HEK293 (cell line): ENCODE measurements at regions not wholly inside any gene's neighbourhood (a gene's known extent, or its start where the extent isn't known, plus 50 kb on each side); places are given as distances from the start of the nearest gene placed in this dataset.

Experiments
- CTCF ChIA-PET: fragments of 350-600 bp; formaldehyde crosslinking; extraction: SDS; loops from one replicate; lab custom pipeline; 2021; ENCODE audit warnings: antibody characterized with exemption; lab: Yijun Ruan, JAX
- POLR2A ChIA-PET: fragments of 300-600 bp; formaldehyde crosslinking; extraction: SDS; loops from one replicate; lab custom pipeline; 2020; ENCODE audit warnings: antibody characterized with exemption, inconsistent platforms; lab: Yijun Ruan, JAX
- H3K27ac ChIP-seq: fragments of 200-500 bp; sonication (Bioruptor generic); 2 replicates; pipeline ENCODE4 v1.5.1; 2014; ENCODE audit warnings: low read depth, low read length, control low read depth, inconsistent platforms; ENCODE audit errors: extremely low read depth
- H3K36me3 ChIP-seq, 2 experiments: fragments of 200-500 bp in 1 of 2; sonication (Bioruptor generic) in 1 of 2; 1 replicate in 1 of 2; 2 replicates in 1 of 2; pipeline ENCODE4 v1.5.1; 2014 to 2017; ENCODE audit warnings: inconsistent platforms in 2 of 2, low read length in 2 of 2; ENCODE audit not compliant: control insufficient read depth in 2 of 2, insufficient read depth in 1 of 2
- H3K4me1 ChIP-seq: fragments of 200-500 bp; sonication (Bioruptor generic); 2 replicates; pipeline ENCODE4 v1.5.1; 2014; ENCODE audit warnings: mild to moderate bottlenecking, low read length, inconsistent platforms; ENCODE audit not compliant: control insufficient read depth, insufficient read depth
- H3K4me3 ChIP-seq: 2 replicates; pipeline ENCODE4 v1.5.1; 2011; ENCODE audit warnings: low read depth, mild to moderate bottlenecking, control low read depth, low read length, moderate library complexity
- H3K9me3 ChIP-seq: fragments of 200-500 bp; sonication (Bioruptor generic); 2 replicates; pipeline ENCODE4 v1.5.1; 2014; ENCODE audit warnings: low read depth, low read length, inconsistent platforms; ENCODE audit not compliant: control insufficient read depth, insufficient read depth
- AEBP2 ChIP-seq: fragments of 450-650 bp; formaldehyde crosslinking; IDR thresholded peaks from 2 replicates; pipeline ENCODE4 v1.5.1; 2016; ENCODE audit warnings: missing biosample characterization, missing genetic modification characterization, borderline replicate concordance
- FEZF1 ChIP-seq: fragments of 450-650 bp; formaldehyde crosslinking; IDR thresholded peaks from 2 replicates; pipeline ENCODE4 v1.5.1; 2016; ENCODE audit warnings: missing biosample characterization, missing genetic modification characterization
- GLIS2 ChIP-seq: fragments of 450-650 bp; formaldehyde crosslinking; IDR thresholded peaks from 2 replicates; pipeline ENCODE4 v1.5.1; 2016; ENCODE audit warnings: missing biosample characterization, missing genetic modification characterization
- HIC1 ChIP-seq: fragments of 450-650 bp; formaldehyde crosslinking; IDR thresholded peaks from 2 replicates; pipeline ENCODE4 v1.5.1; 2016; ENCODE audit warnings: missing biosample characterization, missing genetic modification characterization
- IKZF3 ChIP-seq: fragments of 450-650 bp; IDR thresholded peaks from 2 replicates; pipeline ENCODE4 v1.5.0; 2018; ENCODE audit warnings: missing biosample characterization, mild to moderate bottlenecking, missing genetic modification characterization, moderate library complexity
- RBAK ChIP-seq: fragments of 450-650 bp; formaldehyde crosslinking; IDR thresholded peaks from 2 replicates; pipeline ENCODE4 v1.5.1; 2016; ENCODE audit warnings: missing biosample characterization, missing genetic modification characterization
- SCRT1 ChIP-seq: fragments of 450-650 bp; formaldehyde crosslinking; IDR thresholded peaks from 2 replicates; pipeline ENCODE4 v1.5.1; 2016; ENCODE audit warnings: missing biosample characterization, missing genetic modification characterization, borderline replicate concordance
- SCRT2 ChIP-seq: fragments of 450-650 bp; formaldehyde crosslinking; IDR thresholded peaks from 2 replicates; pipeline ENCODE4 v1.5.1; 2016; ENCODE audit warnings: missing biosample characterization, missing genetic modification characterization
- SP2 ChIP-seq: fragments of 450-650 bp; formaldehyde crosslinking; IDR thresholded peaks from 2 replicates; pipeline ENCODE4 v1.5.1; 2016; ENCODE audit warnings: missing biosample characterization, missing genetic modification characterization
- SP7 ChIP-seq: fragments of 450-650 bp; formaldehyde crosslinking; IDR thresholded peaks from 2 replicates; pipeline ENCODE4 v1.5.1; 2016; ENCODE audit warnings: missing biosample characterization, missing genetic modification characterization
- TCF7L2 ChIP-seq: IDR thresholded peaks from 2 replicates; pipeline ENCODE4 v1.6.1; 2011; ENCODE audit warnings: low read depth, mild to moderate bottlenecking, inconsistent platforms, low read length, moderate library complexity, borderline replicate concordance
- ZBTB21 ChIP-seq: fragments of 450-650 bp; formaldehyde crosslinking; IDR thresholded peaks from 2 replicates; pipeline ENCODE4 v1.5.1; 2017; ENCODE audit warnings: missing biosample characterization, missing genetic modification characterization
- ZNF19 ChIP-seq: fragments of 450-650 bp; formaldehyde crosslinking; IDR thresholded peaks from 2 replicates; pipeline ENCODE4; 2016; ENCODE audit warnings: missing biosample characterization, missing genetic modification characterization, low read depth
- ZNF391 ChIP-seq: fragments of 450-650 bp; formaldehyde crosslinking; IDR thresholded peaks from 2 replicates; pipeline ENCODE4 v1.5.1; 2016; ENCODE audit warnings: low read depth, missing biosample characterization, missing genetic modification characterization, borderline replicate concordance
- ZNF416 ChIP-seq: fragments of 450-650 bp; formaldehyde crosslinking; IDR thresholded peaks from 2 replicates; pipeline ENCODE4 v1.5.1; 2016; ENCODE audit warnings: missing biosample characterization, missing genetic modification characterization
- ZNF433 ChIP-seq: fragments of 450-650 bp; formaldehyde crosslinking; IDR thresholded peaks from 2 replicates; pipeline ENCODE4 v1.5.1; 2016; ENCODE audit warnings: missing biosample characterization, missing genetic modification characterization, low read depth
- ZNF530 ChIP-seq: fragments of 450-650 bp; formaldehyde crosslinking; IDR thresholded peaks from 2 replicates; pipeline ENCODE4 v1.5.1; 2016; ENCODE audit warnings: low read depth, missing biosample characterization, missing genetic modification characterization
- ZNF561 ChIP-seq: fragments of 450-650 bp; IDR thresholded peaks from 2 replicates; pipeline ENCODE4 v1.5.1; 2018; ENCODE audit warnings: missing biosample characterization, missing genetic modification characterization, borderline replicate concordance
- ZNF692 ChIP-seq: fragments of 450-650 bp; formaldehyde crosslinking; IDR thresholded peaks from 2 replicates; pipeline ENCODE4 v1.5.1; 2016; ENCODE audit warnings: missing biosample characterization, missing genetic modification characterization
- ZNF747 ChIP-seq: fragments of 450-650 bp; formaldehyde crosslinking; IDR thresholded peaks from 2 replicates; pipeline ENCODE4 v1.5.1; 2016; ENCODE audit warnings: missing biosample characterization, missing genetic modification characterization
- ZSCAN18 ChIP-seq: fragments of 450-650 bp; formaldehyde crosslinking; IDR thresholded peaks from 2 replicates; pipeline ENCODE4 v1.5.1; 2016; ENCODE audit warnings: missing biosample characterization, missing genetic modification characterization

GRCh38 chr4:81904121-81904520 lies 432.4 kb upstream of the RASGEF1B start:
- H3K9me3 ChIP-seq: no peaks in the 10 kb centered on the region
- ChIA-PET POLR2A (no interaction called here), CTCF (interaction anchor here (0.7 to 4.0 kb wide), 2 partner anchors 9 to 54 kb away, joined by 3 to 19 read pairs; no protein-coding TSS in a partner anchor)
- TF ChIP-seq ZSCAN18 (tag by site-specific recombination) (no peak), SCRT2 (tag by site-specific recombination) (no peak), ZNF391 (tag by site-specific recombination) (no peak), ZBTB21 (tag by site-specific recombination) (no peak), ZNF19 (tag by site-specific recombination) (no peak), GLIS2 (tag by site-specific recombination) (no peak), FEZF1 (tag by site-specific recombination) (no peak), AEBP2 (tag by site-specific recombination) (no peak), ZNF747 (tag by site-specific recombination) (no peak), RBAK (tag by site-specific recombination) (no peak), SCRT1 (tag by site-specific recombination) (no peak), ZNF416 (tag by site-specific recombination) (no peak), TCF7L2 (no peak), HIC1 (tag by site-specific recombination) (no peak), ZNF561 (no peak), IKZF3 (no peak)
- H3K27ac ChIP-seq: no peak overlapping the region
- no peak overlapping the region for H3K4me3 ChIP-seq
- H3K4me1 ChIP-seq: peaks cover under 1% of the 10 kb centered on the region; the same call in 1 of the 2 replicates
- H3K36me3 ChIP-seq: no peaks in the 10 kb centered on the region

GRCh38 chr4:81903212-81903611 lies 431.5 kb upstream of the RASGEF1B start:
- POLR2A ChIA-PET: no interaction called here
- TF ChIP-seq RBAK (tag by site-specific recombination): no peak
- TF ChIP-seq ZNF433 (tag by site-specific recombination): no peak
- no peak for TF ChIP-seq ZNF530 (tag by site-specific recombination)
- no peak for TF ChIP-seq SP2 (tag by site-specific recombination)
- TF ChIP-seq ZNF692 (tag by site-specific recombination): no peak
- TF ChIP-seq SP7: no peak
- Histone ChIP-seq H3K36me3 (no peaks in the 10 kb centered on the region), H3K4me3 (no peak overlapping the region), H3K9me3 (no peaks in the 10 kb centered on the region), H3K4me1 (no peaks in the 10 kb centered on the region), H3K27ac (no peak overlapping the region)
- CTCF ChIA-PET: interaction anchor here (0.5 to 4.0 kb wide), 2 partner anchors 10 to 45 kb away, joined by 3 to 19 read pairs; no protein-coding TSS in a partner anchor
